ENCODE measurements at regions not wholly inside any gene's neighbourhood (a gene's known extent, or its start where the extent isn't known, plus 50 kb on each side); places are given as distances from the start of the nearest gene placed in this dataset.

DNA sequence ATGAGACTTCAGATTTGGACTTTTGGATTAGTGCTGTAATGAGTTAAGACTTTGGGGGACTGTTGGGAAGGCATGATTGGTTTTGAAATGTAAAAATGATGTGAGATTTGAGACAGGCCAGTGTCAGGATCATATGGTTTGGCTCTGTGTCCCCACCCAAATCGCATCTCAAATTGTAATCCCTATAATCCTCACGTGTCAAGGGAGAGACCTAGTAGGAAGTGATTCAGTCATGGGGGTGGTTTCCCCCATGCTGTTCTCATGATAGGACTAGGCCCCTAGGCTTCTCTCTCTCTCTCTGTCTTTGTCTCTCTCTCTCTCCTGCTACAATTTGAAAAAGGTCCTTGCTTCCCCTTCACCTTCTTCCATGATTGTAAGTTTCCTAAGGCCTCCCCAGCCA, 473.3 kb upstream of the CD180 start:
- no peak overlapping the region for H3K4me3 Mint-ChIP-seq
- H3K9me3 Mint-ChIP-seq: peaks cover 12% of the 10 kb centered on the region
- CTCF ChIA-PET: no interaction called here

GRCh38 chr5:67660149-67660548, 463.6 kb upstream of the CD180 start:
- intact Hi-C loops (cut with DNase I, micrococcal nuclease): no loop called here

More for the DNA sequence above, 473.3 kb upstream of the CD180 start:
- POLR2A ChIA-PET: no interaction called here
- ATAC-seq (ENCODE audit: poor library complexity) (no peak), DNase-seq (no peak)
- no peaks in the 10 kb centered on the region for H3K27me3 Mint-ChIP-seq
- Histone ChIP-seq H3K9me3 (ENCODE audit: control insufficient read depth in 1 of 2, insufficient read depth in 1 of 2, low read length in 2 of 2) (peaks cover 0 to 18% of the 10 kb centered on the region in 2 experiments), H3K27me3 (ENCODE audit: control insufficient read depth in 1 of 2, insufficient read depth in 2 of 2, low read length in 2 of 2) (no peaks in the 10 kb centered on the region), H3K36me3 (ENCODE audit: insufficient read depth, low read length) (no peaks in the 10 kb centered on the region), H3K4me1 (ENCODE audit: insufficient read depth, low read length) (no peaks in the 10 kb centered on the region), H3K4me3 (ENCODE audit: low read length) (no peak overlapping the region), H3K27ac (ENCODE audit: low read depth in 1 of 2, low read length in 2 of 2) (no peak overlapping the region)
- intact Hi-C loops (cut with DNase I, micrococcal nuclease): no loop called here
- TF ChIP-seq CTCF (IDR thresholded peaks at IDR 0.05): no peak
- H3K36me3 Mint-ChIP-seq (ENCODE audit: low read depth): no peaks in the 10 kb centered on the region
- no peaks in the 10 kb centered on the region for H3K4me1 Mint-ChIP-seq (ENCODE audit: low read depth)
- H3K27ac Mint-ChIP-seq: no peak overlapping the region

DNA sequence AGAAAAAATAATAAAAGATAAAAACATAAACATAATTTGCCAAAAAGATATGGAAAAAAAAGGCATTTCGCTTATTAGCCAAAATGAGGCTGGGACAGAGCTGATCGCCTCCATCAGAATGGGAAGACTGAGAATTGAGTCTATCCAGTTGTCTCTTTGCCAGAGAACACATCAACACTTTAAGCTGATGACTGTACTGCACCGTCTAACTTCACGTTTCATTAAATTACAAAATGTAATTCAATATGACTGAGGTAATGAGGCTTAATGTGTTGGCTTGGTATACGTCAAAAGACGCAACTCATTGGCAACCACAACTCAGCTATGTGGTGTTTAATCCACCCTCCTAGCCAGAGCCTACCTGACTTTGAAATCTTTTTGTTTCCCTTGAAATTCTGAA, 462.7 kb upstream of the CD180 start:
- CTCF ChIA-PET: no interaction called here
- intact Hi-C loops (cut with DNase I, micrococcal nuclease): no loop called here
- no peaks in the 10 kb centered on the region for H3K36me3 ChIP-seq (ENCODE audit: insufficient read depth, low read length)
- no peak overlapping the region for H3K27ac Mint-ChIP-seq
- no peak for TF ChIP-seq CTCF (IDR thresholded peaks at IDR 0.05)
- no peak for ATAC-seq (ENCODE audit: poor library complexity)
- no peaks in the 10 kb centered on the region for H3K9me3 Mint-ChIP-seq
- DNase-seq: no peak
- no peaks in the 10 kb centered on the region for H3K4me1 ChIP-seq (ENCODE audit: insufficient read depth, low read length)
- H3K4me3 ChIP-seq (ENCODE audit: low read length): no peak overlapping the region
- H3K4me3 Mint-ChIP-seq: no peak overlapping the region
- H3K9me3 ChIP-seq (ENCODE audit: control insufficient read depth in 1 of 2, insufficient read depth in 1 of 2, low read length in 2 of 2): no peaks in the 10 kb centered on the region
- no peaks in the 10 kb centered on the region for H3K36me3 Mint-ChIP-seq (ENCODE audit: low read depth)
- no peak overlapping the region for H3K27ac ChIP-seq (ENCODE audit: low read depth in 1 of 2, low read length in 2 of 2)
- POLR2A ChIA-PET: no interaction called here
- no peaks in the 10 kb centered on the region for H3K27me3 Mint-ChIP-seq
- no peaks in the 10 kb centered on the region for H3K4me1 Mint-ChIP-seq (ENCODE audit: low read depth)
- H3K27me3 ChIP-seq (ENCODE audit: control insufficient read depth in 1 of 2, insufficient read depth in 2 of 2, low read length in 2 of 2): no peaks in the 10 kb centered on the region

More at GRCh38 chr5:67660149-67660548, 463.6 kb upstream of the CD180 start:
- no peak overlapping the region for H3K27ac ChIP-seq (ENCODE audit: low read depth in 1 of 2, low read length in 2 of 2)
- ChIA-PET POLR2A (no interaction called here), CTCF (no interaction called here)
- no peaks in the 10 kb centered on the region for H3K4me1 ChIP-seq (ENCODE audit: insufficient read depth, low read length)
- no peak overlapping the region for H3K4me3 Mint-ChIP-seq
- no peaks in the 10 kb centered on the region for H3K9me3 Mint-ChIP-seq
- no peaks in the 10 kb centered on the region for H3K27me3 ChIP-seq (ENCODE audit: control insufficient read depth in 1 of 2, insufficient read depth in 2 of 2, low read length in 2 of 2)
- H3K27me3 Mint-ChIP-seq: no peaks in the 10 kb centered on the region
- no peaks in the 10 kb centered on the region for H3K36me3 Mint-ChIP-seq (ENCODE audit: low read depth)
- H3K4me3 ChIP-seq (ENCODE audit: low read length): no peak overlapping the region
- H3K9me3 ChIP-seq (ENCODE audit: control insufficient read depth in 1 of 2, insufficient read depth in 1 of 2, low read length in 2 of 2): no peaks in the 10 kb centered on the region
- H3K36me3 ChIP-seq (ENCODE audit: insufficient read depth, low read length): no peaks in the 10 kb centered on the region
- no peak for ATAC-seq (ENCODE audit: poor library complexity)
- H3K4me1 Mint-ChIP-seq (ENCODE audit: low read depth): no peaks in the 10 kb centered on the region
- no peak overlapping the region for H3K27ac Mint-ChIP-seq
- no peak for TF ChIP-seq CTCF (IDR thresholded peaks at IDR 0.05)
- DNase-seq: no peak

All from CD4-positive, alpha-beta T cell (primary cell).